Bronchial epithelial cell (primary cell): ENCODE measurements at regions not wholly inside any gene's neighbourhood (a gene's known extent, or its start where the extent isn't known, plus 50 kb on each side); places are given as distances from the start of the nearest gene placed in this dataset.
A peak's percentile ranks its signal among the peaks of the same experiment; 100 is the strongest.

Experiments
- DNase-seq: peaks from one replicate; pipeline ENCODE4 v3.0.0-alpha.2; 2010; ENCODE audit warnings: low read depth
- FAIRE-seq: peaks from 2 replicates; lab custom pipeline; 2011; peaks lifted over from hg19 to GRCh38; lab: Jason Lieb, UNC
- H3K27me3 ChIP-seq: 2 replicates; pipeline ENCODE4 v1.5.1; 2011; ENCODE audit warnings: low read length; ENCODE audit not compliant: control insufficient read depth, insufficient read depth
- H3K36me3 ChIP-seq: 2 replicates; pipeline ENCODE4 v1.5.1; 2011; ENCODE audit warnings: low read length; ENCODE audit not compliant: control insufficient read depth, insufficient read depth
- H3K4me3 ChIP-seq: 2 replicates; pipeline ENCODE4 v1.5.1; 2011; ENCODE audit warnings: mild to moderate bottlenecking, low read depth, low read length, control low read depth
- TF ChIP-seq, protein P1 (sequence below): IDR thresholded peaks from 2 replicates; pipeline ENCODE4 v1.5.1; 2011; ENCODE audit warnings: mild to moderate bottlenecking, moderate library complexity, low read length, control low read depth, inconsistent platforms; ENCODE audit not compliant: insufficient read depth, severe bottlenecking

DNA sequence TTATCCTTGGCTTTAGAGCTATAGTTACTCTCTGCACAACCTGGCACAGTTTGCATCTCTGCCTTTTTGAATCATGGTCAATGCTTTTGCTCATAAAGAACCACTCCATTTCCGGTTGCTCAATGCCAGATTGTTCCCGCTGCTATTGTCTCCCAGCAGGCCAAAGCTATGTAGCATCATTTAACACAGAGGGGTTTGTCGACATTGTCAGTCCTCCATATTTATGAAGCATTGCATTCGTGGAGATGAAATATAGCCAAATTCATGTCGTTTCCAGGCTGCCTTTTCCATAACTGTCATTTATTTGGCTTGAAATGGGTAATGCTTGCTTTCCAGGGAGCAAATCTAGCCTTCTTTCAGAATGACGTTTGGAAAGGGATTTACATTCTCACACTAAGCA, 598.8 kb downstream of the EPHA7 start:
- no peak for FAIRE-seq
- no peaks in the 10 kb centered on the region for H3K27me3 ChIP-seq
- no peak overlapping the region for H3K4me3 ChIP-seq
- TF ChIP-seq, protein P1, sequence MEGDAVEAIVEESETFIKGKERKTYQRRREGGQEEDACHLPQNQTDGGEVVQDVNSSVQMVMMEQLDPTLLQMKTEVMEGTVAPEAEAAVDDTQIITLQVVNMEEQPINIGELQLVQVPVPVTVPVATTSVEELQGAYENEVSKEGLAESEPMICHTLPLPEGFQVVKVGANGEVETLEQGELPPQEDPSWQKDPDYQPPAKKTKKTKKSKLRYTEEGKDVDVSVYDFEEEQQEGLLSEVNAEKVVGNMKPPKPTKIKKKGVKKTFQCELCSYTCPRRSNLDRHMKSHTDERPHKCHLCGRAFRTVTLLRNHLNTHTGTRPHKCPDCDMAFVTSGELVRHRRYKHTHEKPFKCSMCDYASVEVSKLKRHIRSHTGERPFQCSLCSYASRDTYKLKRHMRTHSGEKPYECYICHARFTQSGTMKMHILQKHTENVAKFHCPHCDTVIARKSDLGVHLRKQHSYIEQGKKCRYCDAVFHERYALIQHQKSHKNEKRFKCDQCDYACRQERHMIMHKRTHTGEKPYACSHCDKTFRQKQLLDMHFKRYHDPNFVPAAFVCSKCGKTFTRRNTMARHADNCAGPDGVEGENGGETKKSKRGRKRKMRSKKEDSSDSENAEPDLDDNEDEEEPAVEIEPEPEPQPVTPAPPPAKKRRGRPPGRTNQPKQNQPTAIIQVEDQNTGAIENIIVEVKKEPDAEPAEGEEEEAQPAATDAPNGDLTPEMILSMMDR = no peak
- H3K36me3 ChIP-seq = no peaks in the 10 kb centered on the region
- DNase-seq = no peak

- TF ChIP-seq, protein P1 = peak; percentile 70
- Histone ChIP-seq H3K4me3 (no peak overlapping the region), H3K27me3 (no peaks in the 10 kb centered on the region), H3K36me3 (no peaks in the 10 kb centered on the region)
- no peak for FAIRE-seq
- peak; percentile 39 for DNase-seq
Observed at GRCh38 chr6:92810913-92811312, 608.4 kb downstream of the EPHA7 start.

DNA sequence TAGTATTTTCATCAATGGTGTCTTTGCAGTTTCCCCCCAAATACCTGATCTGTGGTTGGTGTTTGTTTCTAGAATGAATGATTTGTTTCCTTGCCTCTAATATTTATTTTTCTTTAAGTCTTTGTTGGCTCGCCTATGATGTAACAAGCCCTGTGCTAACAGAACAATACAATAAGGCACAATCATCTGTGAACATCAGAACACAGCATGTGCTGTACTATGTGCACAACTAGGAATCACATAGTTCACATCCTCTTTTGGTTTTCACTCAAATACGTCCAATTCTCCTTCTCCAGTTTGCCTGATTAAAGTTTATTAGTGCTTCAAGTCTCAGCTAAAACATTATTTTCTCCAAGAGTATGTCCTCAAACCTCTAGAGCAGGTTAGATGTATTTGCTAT, 613.1 kb downstream of the EPHA7 start:
- TF ChIP-seq, protein P1 = no peak
- no peak for FAIRE-seq
- no peak overlapping the region for H3K4me3 ChIP-seq
- no peaks in the 10 kb centered on the region for H3K36me3 ChIP-seq
- no peaks in the 10 kb centered on the region for H3K27me3 ChIP-seq
- DNase-seq = no peak

- FAIRE-seq (no peak), DNase-seq (no peak)
- Histone ChIP-seq H3K36me3 (no peaks in the 10 kb centered on the region), H3K4me3 (no peak overlapping the region), H3K27me3 (no peaks in the 10 kb centered on the region)
- TF ChIP-seq, protein P1 = no peak
Observed at GRCh38 chr6:92791403-92791802, 628.0 kb downstream of the EPHA7 start.

GRCh38 chr6:92790381-92790780, 629.0 kb downstream of the EPHA7 start:
- no peak overlapping the region for H3K4me3 ChIP-seq
- TF ChIP-seq, protein P1 = no peak

GRCh38 chr6:92784235-92784634, 635.1 kb downstream of the EPHA7 start:
- TF ChIP-seq, protein P1 = no peak
- Histone ChIP-seq H3K36me3 (no peaks in the 10 kb centered on the region), H3K4me3 (no peak overlapping the region), H3K27me3 (no peaks in the 10 kb centered on the region)
- FAIRE-seq = no peak
- no peak for DNase-seq

More at GRCh38 chr6:92790381-92790780, 629.0 kb downstream of the EPHA7 start:
- Histone ChIP-seq H3K36me3 (no peaks in the 10 kb centered on the region), H3K27me3 (no peaks in the 10 kb centered on the region)
- FAIRE-seq (no peak), DNase-seq (no peak)
